Right lung (tissue), 2 donors: ENCODE measurements at regions not wholly inside any gene's neighbourhood (a gene's known extent, or its start where the extent isn't known, plus 50 kb on each side); places are given as distances from the start of the nearest gene placed in this dataset.
"Not testable (repeated sequence)": the region's sequence is repeated elsewhere in the genome, so short reads cannot be mapped to it uniquely, and the experiment has no call there.

Experiments
- DNase-seq, 2 donors: peaks; one replicate each; pipeline ENCODE4 v3.0.0-alpha.2; 2013

DNA sequence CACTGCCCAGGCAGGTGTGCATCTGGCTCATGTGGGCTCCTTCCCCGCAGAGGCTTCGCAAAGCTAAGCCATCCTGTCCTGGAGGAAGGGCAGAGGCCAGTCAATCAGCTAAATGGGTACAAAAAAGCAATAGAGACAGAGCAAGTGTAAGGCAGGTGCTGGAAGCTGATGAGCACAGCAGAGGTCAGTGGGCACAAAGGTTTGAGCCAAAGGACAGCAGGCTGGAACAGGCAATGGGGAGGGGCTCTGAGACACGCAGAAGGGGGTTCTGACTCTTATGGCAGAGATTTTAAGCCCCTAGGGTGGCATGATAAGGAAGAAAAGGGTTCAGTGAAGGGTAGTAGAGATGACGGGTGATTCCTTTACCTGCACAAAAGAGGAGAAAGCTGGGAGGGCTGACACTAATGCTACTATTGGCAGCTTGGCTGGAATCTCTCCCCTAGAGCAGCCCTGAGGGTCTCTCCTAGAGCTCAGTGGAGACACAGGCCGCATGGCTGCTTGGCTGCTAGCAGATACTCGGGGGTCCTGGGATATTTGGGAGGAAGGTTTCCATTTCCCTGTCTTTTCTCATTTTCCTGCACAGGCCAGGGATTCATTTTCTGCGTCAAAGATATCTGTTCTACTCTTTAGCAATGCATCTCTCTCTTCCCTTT lies 132.4 kb downstream of the MYCN start:
- DNase-seq = no peak

GRCh38 chr2:16071865-16072637 lies 131.7 kb downstream of the MYCN start:
- DNase-seq = no peak

- no peak for DNase-seq
Observed at GRCh38 chr2:16071039-16071864, 130.9 kb downstream of the MYCN start.

DNA sequence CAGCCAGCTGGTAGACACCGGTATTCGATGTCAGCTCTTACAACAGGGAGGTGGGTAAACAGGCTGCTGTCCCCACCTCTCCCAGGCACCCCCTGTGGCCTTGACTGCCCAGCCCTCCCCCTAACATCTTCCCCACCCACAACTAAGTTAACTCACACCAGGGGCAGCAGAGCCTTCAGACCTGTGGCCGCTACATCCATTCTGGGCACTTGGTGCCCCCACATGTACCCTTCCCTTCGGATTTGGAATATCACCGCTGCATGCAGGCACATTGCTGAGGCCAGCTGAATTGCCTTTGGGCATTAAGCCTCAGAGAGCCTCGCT lies 130.3 kb downstream of the MYCN start:
- DNase-seq = no peak

DNA sequence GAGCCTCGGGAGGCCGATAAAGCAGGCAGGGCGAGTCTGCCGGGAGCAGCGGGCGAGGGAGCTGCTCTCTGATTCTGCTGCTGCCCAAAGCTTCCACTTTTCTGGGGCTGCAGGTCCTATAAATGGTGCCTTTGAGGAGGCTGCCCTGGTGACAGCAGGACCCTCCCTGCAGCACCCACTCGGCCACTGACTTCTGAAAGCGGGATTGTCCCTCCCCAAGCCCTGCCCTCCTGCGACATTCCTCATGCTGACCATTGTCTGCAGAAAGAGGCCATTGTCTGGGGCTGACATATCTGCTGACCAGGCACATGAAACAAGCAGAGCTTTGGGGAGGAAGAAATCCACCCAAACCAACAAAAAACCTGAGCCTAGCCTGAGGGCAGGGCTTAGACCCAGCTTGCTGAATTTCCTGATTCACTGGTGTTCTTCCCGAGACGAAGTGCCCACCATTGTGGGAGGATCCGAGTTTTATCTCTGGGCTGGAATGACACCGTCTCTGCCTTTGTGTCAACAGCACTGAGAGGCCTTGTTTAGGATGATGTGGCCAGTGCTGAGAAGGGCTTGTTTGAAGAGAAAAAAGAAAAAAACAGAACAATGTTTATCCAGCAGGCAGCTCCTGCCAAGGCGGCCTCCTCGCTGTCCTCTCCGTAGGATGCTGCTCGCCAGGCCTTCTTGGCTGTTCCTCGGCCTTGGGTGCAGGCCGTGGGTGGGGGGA lies 129.7 kb downstream of the MYCN start:
- DNase-seq = peak in 1 of 2 donors; percentile 17

- DNase-seq = no peak
Observed at GRCh38 chr2:16069663-16069932, 129.2 kb downstream of the MYCN start.

GRCh38 chr2:16068552-16068940 lies 128.2 kb downstream of the MYCN start:
- no peak for DNase-seq

GRCh38 chr2:16067866-16068551 lies 127.7 kb downstream of the MYCN start:
- DNase-seq = no peak

- DNase-seq = no peak
Observed at GRCh38 chr2:16067444-16067843, 127.1 kb downstream of the MYCN start.

DNA sequence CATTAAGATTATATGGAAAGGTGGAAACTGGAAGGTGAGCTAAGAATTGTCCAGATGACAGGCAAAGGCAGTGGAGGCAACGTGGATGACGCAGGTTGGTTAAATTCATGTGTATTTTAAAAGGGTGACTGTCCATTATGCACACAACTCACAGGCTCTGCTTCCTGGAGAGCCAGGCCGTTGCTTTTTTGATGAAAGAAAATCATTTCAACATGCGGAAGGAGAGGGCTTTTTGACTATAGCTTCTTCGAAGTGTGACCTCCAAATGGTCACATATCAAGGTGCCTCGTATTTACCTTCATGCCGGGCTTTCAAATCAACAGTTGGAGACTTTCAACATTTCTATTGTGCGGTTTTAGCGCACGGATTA lies 126.7 kb downstream of the MYCN start:
- no peak for DNase-seq

GRCh38 chr2:16066261-16067036 lies 126.1 kb downstream of the MYCN start:
- no peak for DNase-seq

DNA sequence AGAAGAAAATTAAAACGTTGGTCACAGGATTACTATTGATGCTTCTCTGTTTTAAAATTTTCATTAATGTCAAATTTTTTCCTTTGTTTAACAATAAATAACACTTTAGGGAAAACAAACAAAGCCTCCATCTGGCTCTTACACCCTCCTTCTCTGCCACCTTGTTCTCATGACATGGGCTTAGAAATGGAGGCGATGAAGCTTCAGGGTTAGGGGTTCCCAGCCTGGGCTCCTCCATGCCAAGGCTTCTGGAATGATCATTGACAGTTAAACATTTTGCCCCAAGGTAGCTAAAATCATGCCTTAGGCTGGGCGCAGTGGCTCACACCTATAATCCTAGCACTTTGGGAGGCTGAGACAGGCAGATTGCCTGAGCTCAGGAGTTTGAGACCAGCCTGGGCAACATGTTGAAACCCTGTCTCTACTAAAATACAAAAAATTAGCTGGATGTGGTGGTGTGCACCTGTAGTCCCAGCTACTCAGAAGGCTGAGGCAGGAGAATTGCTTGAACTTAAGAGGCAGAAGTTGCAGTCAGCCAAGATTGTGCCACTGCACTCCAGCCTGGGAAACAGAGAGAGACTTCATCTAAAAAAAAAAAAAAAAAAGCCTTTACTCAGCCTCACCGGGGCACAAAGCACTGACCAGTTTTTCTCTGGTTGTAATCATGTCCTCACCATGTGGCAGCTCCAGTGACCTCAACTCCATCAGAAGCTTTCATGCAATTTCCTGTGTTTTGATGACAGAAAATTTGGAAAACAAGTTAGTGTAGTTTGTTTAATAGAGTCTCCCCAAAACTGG lies 125.1 kb downstream of the MYCN start:
- not testable (repeated sequence) for DNase-seq

- DNase-seq = no peak
Observed at GRCh38 chr2:16064745-16065144, 124.4 kb downstream of the MYCN start.

DNA sequence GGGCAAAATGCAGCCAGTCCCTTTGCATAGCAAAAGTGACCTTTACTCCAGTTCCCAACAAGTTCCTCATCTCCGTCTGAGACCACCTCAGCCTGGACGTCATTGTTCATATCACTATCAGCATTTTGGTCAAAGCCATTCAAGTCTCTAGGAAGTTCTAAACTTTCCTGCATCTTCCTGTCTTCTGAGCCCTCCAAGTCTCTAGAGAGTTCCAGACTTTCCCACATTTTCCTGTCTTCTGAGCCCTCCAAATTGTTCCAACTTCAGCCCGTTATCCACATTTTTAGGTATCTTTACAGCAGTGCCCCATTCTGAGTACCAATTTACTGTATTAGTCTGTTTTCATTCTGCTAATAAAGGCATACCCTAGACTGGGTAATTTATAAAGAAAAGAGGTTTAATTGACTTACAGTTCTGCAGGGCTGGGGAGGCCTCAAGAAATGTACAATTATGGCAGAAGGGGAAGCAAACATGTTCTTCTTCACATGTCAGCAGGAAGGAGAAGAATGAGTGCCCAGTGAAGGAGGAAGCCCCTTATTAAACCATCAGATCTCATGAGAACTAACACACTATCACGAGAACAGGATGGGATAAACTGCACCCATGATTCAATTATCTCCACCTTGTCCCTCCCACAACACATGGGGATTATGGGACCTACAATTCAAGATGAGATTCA lies 123.7 kb downstream of the MYCN start:
- no peak for DNase-seq

- DNase-seq = no peak
Observed at GRCh38 chr2:16063251-16063850, 123.0 kb downstream of the MYCN start.

GRCh38 chr2:16062471-16063250 lies 122.3 kb downstream of the MYCN start:
- DNase-seq = no peak

DNA sequence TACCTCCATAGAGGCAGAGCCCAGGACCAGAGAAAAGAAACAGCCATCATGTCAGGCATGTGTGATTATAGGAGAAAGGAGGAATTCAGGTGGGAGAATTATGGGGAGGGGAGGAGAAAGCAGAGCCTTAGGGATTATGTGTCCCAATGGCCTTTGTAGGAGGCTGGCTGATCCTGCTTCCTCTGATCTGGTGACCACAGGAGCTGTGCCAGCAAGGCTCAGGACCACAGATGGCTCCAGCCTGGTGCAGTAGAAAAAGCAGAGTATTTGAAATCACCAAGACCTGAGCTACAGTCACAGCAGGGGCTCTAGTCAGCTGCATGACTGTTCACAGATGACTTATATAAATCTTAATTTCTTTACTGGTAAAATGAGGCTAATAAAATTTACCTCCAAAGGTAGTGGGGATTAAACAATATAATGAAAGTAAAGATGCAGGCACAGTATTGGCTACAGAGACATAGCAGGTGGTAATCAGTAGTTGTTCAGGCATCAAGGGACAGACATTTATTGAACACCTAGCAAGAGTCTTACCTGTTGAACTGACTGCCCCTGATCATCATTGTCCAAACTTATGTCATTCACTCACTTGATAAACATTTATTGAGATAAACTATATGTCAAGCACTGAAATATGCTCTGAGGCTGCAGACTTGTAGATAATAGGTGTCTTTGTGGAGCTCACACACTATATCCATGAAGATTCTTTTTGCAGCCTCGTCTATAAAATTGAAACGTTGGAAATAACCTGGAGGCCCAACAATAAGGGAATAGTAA lies 121.3 kb downstream of the MYCN start:
- no peak for DNase-seq

GRCh38 chr2:16060936-16061338 lies 120.6 kb downstream of the MYCN start:
- DNase-seq = no peak
